ENCODE measurements at regions not wholly inside any gene's neighbourhood (a gene's known extent, or its start where the extent isn't known, plus 50 kb on each side); places are given as distances from the start of the nearest gene placed in this dataset.

GRCh38 chr5:44574678-44575077 lies 185.5 kb upstream of the FGF10 start:
- TF ChIP-seq POLR2A (IDR thresholded peaks at IDR 0.05) (no peak), CTCF (IDR thresholded peaks at IDR 0.05) (no peak)
